ACHN (cell line): ENCODE measurements at regions not wholly inside any gene's neighbourhood (a gene's known extent, or its start where the extent isn't known, plus 50 kb on each side); places are given as distances from the start of the nearest gene placed in this dataset.

Source experiments
- DNase-seq: peaks from one replicate; pipeline ENCODE4 v3.0.0-alpha.2; 2015
- in situ Hi-C: cut with HindIII; loops from 2 replicates; pipeline ENCODE4 v1.10.0; 2017; ENCODE audit warnings: low sequenced_read_pairs, low pct_ligation_motif_present, low pct_unique_long_range_greater_than_20kb

- in situ Hi-C loops: no loop called here
- DNase-seq: no peak
Observed at GRCh38 chr2:58851598-58851997, 610.5 kb upstream of the FANCL start.

GRCh38 chr2:58845011-58845410, 603.9 kb upstream of the FANCL start:
- in situ Hi-C loops: no loop called here
- no peak for DNase-seq

GRCh38 chr2:58842501-58843155, 601.5 kb upstream of the FANCL start:
- in situ Hi-C loops: no loop called here
- DNase-seq: no peak

- in situ Hi-C loops: no loop called here
- DNase-seq: peak; percentile 33
Observed at GRCh38 chr2:58834404-58834803, 593.3 kb upstream of the FANCL start.

GRCh38 chr2:58826795-58827194, 585.7 kb upstream of the FANCL start:
- in situ Hi-C loops: no loop called here
- DNase-seq: no peak

- in situ Hi-C loops: no loop called here
- no peak for DNase-seq
Observed at GRCh38 chr2:58812771-58813344, 571.7 kb upstream of the FANCL start.

- in situ Hi-C loops: no loop called here
- DNase-seq: no peak
Observed at GRCh38 chr2:58805126-58805525, 564.0 kb upstream of the FANCL start.

- DNase-seq: no peak
- in situ Hi-C loops: no loop called here
Observed at GRCh38 chr2:58803192-58803591, 562.1 kb upstream of the FANCL start.

GRCh38 chr2:58800881-58801280, 559.8 kb upstream of the FANCL start:
- in situ Hi-C loops: no loop called here
- DNase-seq: no peak

- in situ Hi-C loops: no loop called here
- no peak for DNase-seq
Observed at GRCh38 chr2:58798676-58799208, 557.6 kb upstream of the FANCL start.

- in situ Hi-C loops: no loop called here
- DNase-seq: no peak
Observed at GRCh38 chr2:58796239-58796910, 555.2 kb upstream of the FANCL start.

- in situ Hi-C loops: no loop called here
- DNase-seq: no peak
Observed at GRCh38 chr2:58794916-58795315, 553.8 kb upstream of the FANCL start.

- DNase-seq: no peak
- in situ Hi-C loops: no loop called here
Observed at GRCh38 chr2:58794103-58794502, 553.0 kb upstream of the FANCL start.

- DNase-seq: no peak
- in situ Hi-C loops: no loop called here
Observed at GRCh38 chr2:58788402-58788801, 547.3 kb upstream of the FANCL start.

- in situ Hi-C loops: no loop called here
- DNase-seq: no peak
Observed at GRCh38 chr2:58770846-58771245, 529.7 kb upstream of the FANCL start.

GRCh38 chr2:58769864-58770234, 528.7 kb upstream of the FANCL start:
- no peak for DNase-seq
- in situ Hi-C loops: no loop called here

- DNase-seq: no peak
- in situ Hi-C loops: no loop called here
Observed at GRCh38 chr2:58769111-58769863, 528.2 kb upstream of the FANCL start.

GRCh38 chr2:58768715-58769080, 527.6 kb upstream of the FANCL start:
- in situ Hi-C loops: no loop called here

More at GRCh38 chr2:58768715-58769080, 527.6 kb upstream of the FANCL start:
- DNase-seq: no peak
